Gastrocnemius medialis (tissue), 4 donors: ENCODE measurements at regions not wholly inside any gene's neighbourhood (a gene's known extent, or its start where the extent isn't known, plus 50 kb on each side); places are given as distances from the start of the nearest gene placed in this dataset.

ENCODE experiments used
- ATAC-seq, 2 donors: fragments of 150-250 bp; one replicate each; pipeline ENCODE4 v1.9.1; 2016
- DNase-seq, 2 donors: peaks; one replicate each; pipeline ENCODE4 v3.0.0-alpha.2; 2019
- H3K27ac ChIP-seq, 4 donors: fragments of 200-600 bp; sonication (generic); 1 replicate in 1 of 4; 2 replicates in 3 of 4; pipeline ENCODE4 v1.5.1; 2016 to 2018; ENCODE audit warnings: mild to moderate bottlenecking in 2 of 4, moderate library complexity in 1 of 4
- H3K27me3 ChIP-seq, 3 donors: fragments of 200-600 bp; sonication (generic) in 2 of 3; 1 replicate in 1 of 3; 2 replicates in 2 of 3; pipeline versions ENCODE4 v1.5.1 to v1.6.0; 2016 to 2019; ENCODE audit warnings: mild to moderate bottlenecking in 1 of 3, moderate library complexity in 1 of 3
- H3K36me3 ChIP-seq, 2 donors: fragments of 200-600 bp; sonication (generic) in 1 of 2; one replicate each; pipeline ENCODE4 v1.5.1; 2017 to 2018
- H3K4me1 ChIP-seq, 2 donors: fragments of 200-600 bp; sonication (generic) in 1 of 2; one replicate each; pipeline ENCODE4 v1.5.1; 2016 to 2017; ENCODE audit warnings: mild to moderate bottlenecking in 2 of 2
- H3K4me3 ChIP-seq, 4 donors: fragments of 200-600 bp; sonication (generic) in 3 of 4; 1 replicate in 1 of 4; 2 replicates in 3 of 4; pipeline ENCODE4 v1.5.1; 2016 to 2019; ENCODE audit warnings: mild to moderate bottlenecking in 2 of 4
- H3K9me3 ChIP-seq, 3 donors: fragments of 200-600 bp; sonication (generic) in 2 of 3; 1 replicate in 1 of 3; 2 replicates in 2 of 3; pipeline ENCODE4 v1.5.1; 2016 to 2019
- CTCF ChIP-seq, 5 experiments: fragments of 450-650 bp in 3 of 5; fragments of 200-600 bp in 2 of 5; sonication (generic) in 2 of 5; IDR thresholded peaks in 4 of 5; conservative IDR thresholded peaks in 1 of 5; 1 replicate in 4 of 5; 2 replicates in 1 of 5; pipeline ENCODE4 v1.5.1; 2016 to 2019; ENCODE audit warnings: antibody characterized with exemption in 5 of 5, mild to moderate bottlenecking in 3 of 5, moderate library complexity in 3 of 5
- POLR2A ChIP-seq, 2 donors: fragments of 450-650 bp; IDR thresholded peaks; one replicate each; pipeline ENCODE4 v1.6.1; 2017; ENCODE audit warnings: antibody characterized with exemption in 2 of 2, mild to moderate bottlenecking in 2 of 2, moderate library complexity in 2 of 2
- in situ Hi-C, 4 donors: fragments of 200-750 bp; cut with MboI; loops; one replicate each; pipeline versions ENCODE4 v1.15.0 to v1.8.0; 2017; ENCODE audit warnings: low sequenced_read_pairs in 4 of 4
- intact Hi-C: fragments of 100-400 bp; cut with DNase I; formaldehyde crosslinking; loops from one replicate; pipeline ENCODE4 v1.15.1; 2023; ENCODE audit warnings: low total_unique reads

DNA sequence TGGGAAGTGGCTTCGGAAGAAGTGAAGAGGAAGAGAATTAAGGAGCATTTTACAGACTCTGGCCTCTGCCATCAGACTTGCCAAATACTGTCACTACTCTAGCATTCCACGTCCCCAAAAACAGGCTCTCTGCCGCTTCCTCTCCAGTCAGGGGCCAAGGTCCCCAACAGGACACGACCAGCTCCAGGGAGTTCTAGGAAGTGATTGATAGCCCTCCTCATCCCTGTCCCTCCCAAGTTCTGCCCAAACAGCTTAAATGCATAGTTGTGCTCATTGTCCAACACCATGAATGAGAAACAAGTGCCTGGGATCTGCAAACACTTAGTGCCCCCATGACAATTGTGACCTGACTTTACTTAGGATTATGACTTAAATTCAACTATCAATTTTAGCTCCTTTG is 96.5 kb downstream of the MED10 start:
- H3K4me1 ChIP-seq = no peaks in the 10 kb centered on the region

DNA sequence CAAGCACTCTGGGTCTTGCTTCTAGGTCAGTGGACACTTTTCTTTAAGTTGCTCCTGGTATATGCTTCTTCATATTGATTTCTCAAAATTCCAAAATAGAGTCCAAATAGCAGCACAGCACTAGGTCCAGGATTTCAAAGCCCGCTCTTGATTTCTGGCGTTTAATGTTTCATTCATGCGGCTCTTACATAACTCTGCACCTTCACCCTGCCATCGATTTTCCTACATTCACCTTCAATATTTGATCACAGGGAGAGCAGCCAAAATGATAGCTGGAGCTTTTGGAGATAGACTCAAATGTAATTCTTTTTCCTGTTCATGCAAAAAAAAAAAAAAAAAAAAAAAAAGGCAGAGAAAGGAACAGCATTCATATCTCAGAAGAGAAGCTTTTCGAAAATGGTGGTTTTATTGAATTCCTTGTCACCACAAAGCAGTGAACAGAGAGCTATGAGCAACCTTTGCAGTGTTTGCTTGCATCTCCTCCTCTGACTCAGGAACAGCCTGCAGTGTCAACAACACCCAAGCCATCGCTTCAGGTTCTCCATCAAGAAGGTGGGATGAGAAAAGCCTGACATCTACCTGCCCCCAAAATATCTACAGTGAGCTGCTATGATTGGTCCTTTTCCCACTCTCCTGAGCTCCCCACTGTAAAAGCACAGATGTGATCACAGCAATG is 97.8 kb downstream of the MED10 start:
- in situ Hi-C loops = no loop called here
- DNase-seq = no peak
- TF ChIP-seq POLR2A (IDR thresholded peaks at IDR 0.05) (no peak), CTCF (IDR thresholded peaks at IDR 0.05 in 4 of 5, conservative IDR thresholded peaks at IDR 0.05 in 1 of 5) (no peak)
- H3K27me3 ChIP-seq = no peaks in the 10 kb centered on the region
- intact Hi-C loops = no loop called here
- H3K4me1 ChIP-seq = no peaks in the 10 kb centered on the region
- H3K4me3 ChIP-seq = no peak overlapping the region
- no peaks in the 10 kb centered on the region for H3K36me3 ChIP-seq
- no peaks in the 10 kb centered on the region for H3K9me3 ChIP-seq
- no peak for ATAC-seq
- H3K27ac ChIP-seq = no peak overlapping the region

More for the DNA sequence above, 96.5 kb downstream of the MED10 start:
- ATAC-seq (no peak), DNase-seq (no peak)
- in situ Hi-C loops = no loop called here
- no peak overlapping the region for H3K27ac ChIP-seq
- no peaks in the 10 kb centered on the region for H3K36me3 ChIP-seq
- TF ChIP-seq POLR2A (IDR thresholded peaks at IDR 0.05) (no peak), CTCF (IDR thresholded peaks at IDR 0.05 in 4 of 5, conservative IDR thresholded peaks at IDR 0.05 in 1 of 5) (no peak)
- H3K27me3 ChIP-seq = no peaks in the 10 kb centered on the region
- intact Hi-C loops = no loop called here
- H3K4me3 ChIP-seq = no peak overlapping the region
- H3K9me3 ChIP-seq = no peaks in the 10 kb centered on the region

- H3K4me1 ChIP-seq = no peaks in the 10 kb centered on the region
- DNase-seq (no peak), ATAC-seq (no peak)
- intact Hi-C loops = no loop called here
- H3K4me3 ChIP-seq = no peak overlapping the region
- H3K27me3 ChIP-seq = no peaks in the 10 kb centered on the region
- no peaks in the 10 kb centered on the region for H3K9me3 ChIP-seq
- in situ Hi-C loops = no loop called here
- no peaks in the 10 kb centered on the region for H3K36me3 ChIP-seq
- no peak overlapping the region for H3K27ac ChIP-seq
- TF ChIP-seq CTCF (IDR thresholded peaks at IDR 0.05 in 4 of 5, conservative IDR thresholded peaks at IDR 0.05 in 1 of 5) = no peak
- TF ChIP-seq POLR2A (IDR thresholded peaks at IDR 0.05) = no peak
Observed at GRCh38 chr5:6279607-6280006, 98.7 kb downstream of the MED10 start.

DNA sequence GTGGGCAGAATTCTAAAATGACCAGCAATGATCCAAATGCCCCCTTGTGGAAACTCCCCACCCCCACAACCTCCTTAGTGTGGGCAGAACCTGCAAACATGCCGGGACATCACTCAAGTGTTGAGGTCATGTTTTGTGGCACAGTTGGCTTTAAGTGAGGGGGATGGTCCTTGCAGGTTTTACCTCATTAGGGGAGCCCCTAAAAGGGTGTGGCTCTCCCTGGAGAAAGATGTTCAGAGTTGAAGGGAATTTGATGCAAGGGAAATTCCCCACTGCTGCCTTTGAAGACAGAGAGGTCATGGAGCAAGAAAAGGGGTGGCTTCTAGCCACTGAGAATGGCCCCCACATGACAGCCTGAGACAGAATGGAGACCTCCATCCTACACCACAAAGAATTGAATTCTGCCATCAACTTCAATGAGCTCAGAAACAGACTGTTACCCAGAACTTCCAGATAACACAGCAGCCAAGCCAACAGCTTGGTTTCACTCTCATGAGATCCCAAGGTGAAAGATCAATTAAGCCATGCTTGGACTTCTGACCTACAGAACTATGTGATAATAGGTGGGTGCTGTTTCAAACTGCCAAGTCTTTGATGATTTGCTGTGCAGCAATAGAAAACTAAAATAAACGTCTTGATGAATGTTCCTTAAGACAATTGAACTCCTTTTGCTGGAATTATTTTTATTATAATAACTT is 103.4 kb downstream of the MED10 start:
- ATAC-seq (no peak), DNase-seq (no peak)
- Histone ChIP-seq H3K4me3 (no peak overlapping the region), H3K4me1 (no peaks in the 10 kb centered on the region), H3K27me3 (no peaks in the 10 kb centered on the region), H3K36me3 (no peaks in the 10 kb centered on the region), H3K27ac (no peak overlapping the region), H3K9me3 (no peaks in the 10 kb centered on the region)
- intact Hi-C loops = no loop called here
- in situ Hi-C loops = no loop called here
- no peak for TF ChIP-seq CTCF (IDR thresholded peaks at IDR 0.05 in 4 of 5, conservative IDR thresholded peaks at IDR 0.05 in 1 of 5)
- no peak for TF ChIP-seq POLR2A (IDR thresholded peaks at IDR 0.05)
